Mesenchymal stem cell (in vitro differentiated cells and primary cell): ENCODE measurements at regions not wholly inside any gene's neighbourhood (a gene's known extent, or its start where the extent isn't known, plus 50 kb on each side); places are given as distances from the start of the nearest gene placed in this dataset.

ENCODE experiments used
- DNase-seq: peaks from one replicate; pipeline ENCODE4 v3.0.0-alpha.2; 2013
- H2AFZ ChIP-seq: one replicate; pipeline ENCODE4 v1.6.1; 2013; ENCODE audit warnings: low read depth, mild to moderate bottlenecking, control low read depth, inconsistent platforms, low read length, moderate library complexity
- H2AK5ac ChIP-seq: 2 replicates; pipeline ENCODE4 v1.6.1; 2013; ENCODE audit warnings: low read length, moderate library complexity, mild to moderate bottlenecking, inconsistent platforms; ENCODE audit not compliant: severe bottlenecking
- H2BK120ac ChIP-seq: one replicate; pipeline ENCODE4 v1.6.1; 2013; ENCODE audit warnings: low read depth, mild to moderate bottlenecking, inconsistent platforms, low read length, moderate library complexity
- H2BK12ac ChIP-seq, 2 experiments: one replicate each; pipeline ENCODE4 v1.6.1; 2013; ENCODE audit warnings: inconsistent platforms in 2 of 2, low read length in 2 of 2, mild to moderate bottlenecking in 2 of 2, moderate library complexity in 2 of 2, control low read depth in 1 of 2
- H2BK15ac ChIP-seq: one replicate; pipeline ENCODE4 v1.6.1; 2013; ENCODE audit warnings: mild to moderate bottlenecking, low read depth, inconsistent platforms; ENCODE audit not compliant: poor library complexity, severe bottlenecking
- H2BK5ac ChIP-seq: 2 replicates; pipeline ENCODE4 v1.6.1; 2013; ENCODE audit warnings: low read depth, mild to moderate bottlenecking, low read length, control low read depth, inconsistent platforms; ENCODE audit not compliant: poor library complexity, severe bottlenecking
- H3K14ac ChIP-seq, 2 experiments: one replicate each; pipeline ENCODE4 v1.6.1; 2013; ENCODE audit warnings: inconsistent platforms in 2 of 2, low read length in 2 of 2, control low read depth in 1 of 2, mild to moderate bottlenecking in 1 of 2, moderate library complexity in 1 of 2
- H3K18ac ChIP-seq, 2 experiments: one replicate each; pipeline ENCODE4 v1.6.1; 2013; ENCODE audit warnings: inconsistent platforms in 2 of 2, low read length in 2 of 2, control low read depth in 1 of 2, low read depth in 1 of 2, mild to moderate bottlenecking in 1 of 2
- H3K23ac ChIP-seq, 2 experiments: one replicate each; pipeline ENCODE4 v1.6.1; 2013; ENCODE audit warnings: inconsistent platforms in 2 of 2, low read length in 2 of 2, mild to moderate bottlenecking in 2 of 2, moderate library complexity in 2 of 2, control low read depth in 1 of 2
- H3K27ac ChIP-seq: 2 replicates; pipeline ENCODE4 v1.5.1; 2013; ENCODE audit warnings: mild to moderate bottlenecking, moderate library complexity, low read length, control low read depth, inconsistent platforms; ENCODE audit not compliant: poor library complexity, severe bottlenecking
- H3K27me3 ChIP-seq, 2 experiments: 2 replicates each; pipeline versions ENCODE4 v1.6.1 to v1.7.0; 2013; ENCODE audit warnings: low read length in 2 of 2, mild to moderate bottlenecking in 2 of 2, moderate library complexity in 2 of 2, control low read depth in 1 of 2, inconsistent platforms in 1 of 2; ENCODE audit not compliant: control insufficient read depth in 1 of 2, insufficient read depth in 1 of 2
- H3K36me3 ChIP-seq, 2 experiments: 2 replicates each; pipeline versions ENCODE4 v1.6.1 to v1.7.0; 2013; ENCODE audit warnings: low read length in 2 of 2, control low read depth in 1 of 2, inconsistent platforms in 1 of 2, low read depth in 1 of 2, mild to moderate bottlenecking in 1 of 2; ENCODE audit not compliant: insufficient read depth in 2 of 2, control insufficient read depth in 1 of 2
- H3K4ac ChIP-seq, 2 experiments: one replicate each; pipeline ENCODE4 v1.6.1; 2013; ENCODE audit warnings: inconsistent platforms in 2 of 2, low read length in 2 of 2, mild to moderate bottlenecking in 2 of 2, moderate library complexity in 2 of 2, control low read depth in 1 of 2, low read depth in 1 of 2
- H3K4me1 ChIP-seq: 2 replicates; pipeline ENCODE4 v1.6.1; 2013; ENCODE audit warnings: low read depth, low read length, control low read depth; ENCODE audit not compliant: control insufficient read depth, insufficient read depth
- H3K4me2 ChIP-seq: 2 replicates; pipeline ENCODE4 v1.6.1; 2013; ENCODE audit warnings: low read length, mild to moderate bottlenecking, inconsistent platforms; ENCODE audit not compliant: poor library complexity, severe bottlenecking
- H3K4me3 ChIP-seq, 2 experiments: 2 replicates each; pipeline versions ENCODE4 v1.5.1 to v1.7.0; 2013; ENCODE audit warnings: low read length in 2 of 2, mild to moderate bottlenecking in 2 of 2, control low read depth in 1 of 2, low read depth in 1 of 2; ENCODE audit not compliant: insufficient read depth in 1 of 2
- H3K79me1 ChIP-seq: replicated peaks from 2 replicates; pipeline ENCODE4 v1.6.1; 2013; ENCODE audit warnings: mild to moderate bottlenecking, control low read depth, low read length, inconsistent platforms; ENCODE audit not compliant: poor library complexity, severe bottlenecking
- H3K9ac ChIP-seq: 2 replicates; pipeline ENCODE4 v1.7.0; 2013; ENCODE audit warnings: mild to moderate bottlenecking, low read length, moderate library complexity
- H3K9me3 ChIP-seq: 2 replicates; pipeline ENCODE4 v1.7.0; 2013; ENCODE audit warnings: mild to moderate bottlenecking, low read length; ENCODE audit not compliant: control insufficient read depth
- H4K8ac ChIP-seq: one replicate; pipeline ENCODE4 v1.6.1; 2013; ENCODE audit warnings: inconsistent platforms, mild to moderate bottlenecking, low read length, moderate library complexity
- H4K91ac ChIP-seq: one replicate; pipeline ENCODE4 v1.6.1; 2013; ENCODE audit warnings: mild to moderate bottlenecking, low read length, inconsistent platforms
- WGBS: methylation state at CpG from one replicate; pipeline ENCODE4 v1.1.7; 2013; ENCODE audit warnings: mixed read lengths; 5-methylcytosine and 5-hydroxymethylcytosine counted together

DNA sequence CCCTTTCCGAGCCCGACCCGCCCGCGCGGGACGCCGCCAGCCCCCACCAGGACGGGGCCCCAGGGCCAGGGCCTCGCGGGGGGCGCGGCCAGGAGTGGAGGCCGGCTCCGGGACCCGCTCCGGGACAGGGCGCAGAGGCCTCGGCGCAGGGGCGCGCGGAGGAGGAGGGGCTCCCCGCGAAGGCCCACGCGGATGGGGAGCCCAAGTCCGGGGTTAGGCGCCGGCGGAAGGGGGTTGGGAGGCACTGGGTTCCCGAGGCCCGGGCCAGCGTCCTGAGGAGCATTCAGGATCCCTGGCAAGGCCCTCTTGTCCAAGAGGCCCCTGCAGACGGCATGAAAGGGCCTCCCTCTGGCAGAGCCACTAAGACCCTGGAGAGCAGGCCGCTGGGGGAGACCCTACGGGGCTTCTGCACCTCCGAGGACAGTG is 57.8 kb upstream of the CIBAR2 start:
- peak overlapping the region; percentile 54 to 70 for H3K4ac ChIP-seq
- H2AFZ ChIP-seq, result no peak overlapping the region
- peak overlapping the region; percentile 50 for H3K9ac ChIP-seq
- peak overlapping the region; percentile 82 to 88 for H3K18ac ChIP-seq
- no peak overlapping the region for H3K27ac ChIP-seq
- H2BK12ac ChIP-seq, result peak overlapping the region; percentile 65 to 92
- peaks cover 70% of the 10 kb centered on the region for H3K4me1 ChIP-seq
- peaks cover 0 to 5% of the 10 kb centered on the region in 2 experiments for H3K27me3 ChIP-seq
- peak overlapping the region; percentile 15 for H2BK15ac ChIP-seq
- peak overlapping the region; percentile 79 for H4K91ac ChIP-seq
- peak overlapping the region; percentile 69 for H2BK120ac ChIP-seq
- DNase-seq, result no peak
- peak overlapping the region; percentile 43 for H4K8ac ChIP-seq
- H3K14ac ChIP-seq, result peak overlapping the region in 1 of 2 experiments; percentile 21
- H3K79me1 ChIP-seq, result peaks cover 16% of the 10 kb centered on the region
- H3K23ac ChIP-seq, result peak overlapping the region in 1 of 2 experiments; percentile 35
- no peak overlapping the region for H2BK5ac ChIP-seq
- H3K36me3 ChIP-seq, result peaks cover 0 to 11% of the 10 kb centered on the region in 2 experiments
- no peaks in the 10 kb centered on the region for H3K9me3 ChIP-seq
- H3K4me2 ChIP-seq, result peak overlapping the region; percentile 94
- H3K4me3 ChIP-seq, result peak overlapping the region; percentile 61 to 82
- 7% methylated on average over 31 of the region's 38 CpGs for WGBS
- H2AK5ac ChIP-seq, result no peak overlapping the region

DNA sequence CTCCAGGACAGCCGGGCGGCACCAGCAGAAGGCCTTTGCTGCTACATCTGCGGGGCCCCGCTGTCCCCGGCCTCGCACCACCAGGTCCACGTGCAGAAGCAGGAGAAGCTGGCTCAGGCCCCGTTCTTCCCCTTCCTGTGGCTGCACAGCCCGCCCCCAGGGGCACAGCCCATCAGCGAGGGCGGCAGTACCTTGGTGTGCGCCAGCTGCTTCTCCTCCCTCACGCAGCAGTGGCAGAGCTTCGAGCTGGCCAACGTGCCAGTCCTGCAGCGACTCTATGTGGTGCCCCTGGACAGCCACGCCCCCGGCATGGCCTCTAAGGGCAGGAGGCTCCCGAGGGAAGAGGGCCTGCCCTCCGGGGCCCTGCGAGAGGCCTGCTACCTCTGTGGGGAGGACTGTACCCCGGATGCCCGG is 58.3 kb upstream of the CIBAR2 start:
- peak overlapping the region; percentile 44 to 70 for H3K4ac ChIP-seq
- H4K8ac ChIP-seq, result no peak overlapping the region
- H3K27ac ChIP-seq, result no peak overlapping the region
- H3K4me2 ChIP-seq, result peak overlapping the region; percentile 94
- H2BK15ac ChIP-seq, result peak overlapping the region; percentile 84
- DNase-seq, result no peak
- peak overlapping the region; percentile 43 for H4K91ac ChIP-seq
- peak overlapping the region; percentile 28 to 64 for H2BK12ac ChIP-seq
- H3K9me3 ChIP-seq, result no peaks in the 10 kb centered on the region
- H2AFZ ChIP-seq, result no peak overlapping the region
- H3K9ac ChIP-seq, result no peak overlapping the region
- H3K18ac ChIP-seq, result peak overlapping the region; percentile 46 to 82
- H2BK5ac ChIP-seq, result no peak overlapping the region
- H3K4me1 ChIP-seq, result peaks cover 76% of the 10 kb centered on the region
- WGBS, result 85% methylated on average over 23 of the region's 23 CpGs
- H3K4me3 ChIP-seq, result peak overlapping the region in 1 of 2 experiments; percentile 82
- peak overlapping the region; percentile 69 for H2BK120ac ChIP-seq
- peak overlapping the region; percentile 12 to 90 for H3K23ac ChIP-seq
- H2AK5ac ChIP-seq, result no peak overlapping the region
- peaks cover 20% of the 10 kb centered on the region for H3K79me1 ChIP-seq
- H3K36me3 ChIP-seq, result peaks cover 0 to 16% of the 10 kb centered on the region in 2 experiments
- H3K14ac ChIP-seq, result peak overlapping the region in 1 of 2 experiments; percentile 44
- peaks cover 0 to 5% of the 10 kb centered on the region in 2 experiments for H3K27me3 ChIP-seq

DNA sequence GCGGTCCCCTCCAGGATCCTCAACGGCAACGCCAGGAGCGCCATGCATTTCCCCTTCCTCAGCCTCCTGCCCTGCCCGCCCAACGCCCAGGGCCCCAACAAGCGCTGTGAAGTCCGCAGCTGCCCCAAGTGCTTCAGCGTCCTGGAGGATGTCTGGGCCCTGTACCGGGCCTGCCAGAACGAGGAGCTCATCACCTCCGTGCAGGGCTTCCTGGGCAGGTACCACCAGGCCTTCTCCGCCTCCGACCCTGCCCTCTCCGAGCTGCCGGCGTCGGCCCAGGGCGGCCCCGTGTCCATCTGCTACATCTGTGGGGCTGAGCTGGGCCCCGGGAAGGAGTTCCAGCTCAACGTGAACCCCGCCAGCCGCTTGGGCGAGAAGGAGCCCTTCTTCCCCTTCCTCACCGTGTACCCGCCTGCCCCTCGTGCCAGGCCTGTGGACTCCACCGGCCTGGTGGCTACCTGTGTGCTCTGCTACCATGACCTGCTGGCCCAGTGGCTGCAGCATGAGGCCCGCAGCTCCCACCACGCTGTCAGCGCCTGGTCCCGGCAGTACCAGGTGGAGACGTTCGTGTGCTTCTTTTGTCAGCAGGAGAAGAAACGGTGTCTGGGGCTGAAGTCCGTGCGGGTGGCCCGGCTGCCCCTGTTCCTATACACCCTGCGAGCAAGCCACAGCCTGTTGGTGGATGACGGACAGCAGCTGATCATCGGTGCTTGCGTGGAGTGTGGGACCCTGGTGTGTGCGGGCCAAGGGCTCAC is 58.9 kb upstream of the CIBAR2 start:
- Histone ChIP-seq H3K4me3 (peak overlapping the region; percentile 11 to 82), H3K4me2 (peak overlapping the region; percentile 46), H3K23ac (peak overlapping the region in 1 of 2 experiments; percentile 12), H2BK5ac (no peak overlapping the region), H3K9ac (peak overlapping the region; percentile 83), H3K27ac (no peak overlapping the region), H2AFZ (no peak overlapping the region), H2BK120ac (peak overlapping the region; percentile 20), H3K27me3 (peaks cover 0 to 5% of the 10 kb centered on the region in 2 experiments), H4K8ac (no peak overlapping the region), H3K9me3 (no peaks in the 10 kb centered on the region), H3K4me1 (peaks cover 80% of the 10 kb centered on the region), H3K4ac (no peak overlapping the region), H4K91ac (peak overlapping the region; percentile 83), H3K18ac (peak overlapping the region; percentile 52 to 56), H3K14ac (peak overlapping the region in 1 of 2 experiments; percentile 90), H2BK15ac (peak overlapping the region; percentile 84), H2BK12ac (peak overlapping the region; percentile 26 to 28), H2AK5ac (no peak overlapping the region), H3K36me3 (peaks cover 0 to 17% of the 10 kb centered on the region in 2 experiments), H3K79me1 (peaks cover 22% of the 10 kb centered on the region)
- 89% methylated on average over 44 of the region's 44 CpGs for WGBS
- DNase-seq, result no peak

DNA sequence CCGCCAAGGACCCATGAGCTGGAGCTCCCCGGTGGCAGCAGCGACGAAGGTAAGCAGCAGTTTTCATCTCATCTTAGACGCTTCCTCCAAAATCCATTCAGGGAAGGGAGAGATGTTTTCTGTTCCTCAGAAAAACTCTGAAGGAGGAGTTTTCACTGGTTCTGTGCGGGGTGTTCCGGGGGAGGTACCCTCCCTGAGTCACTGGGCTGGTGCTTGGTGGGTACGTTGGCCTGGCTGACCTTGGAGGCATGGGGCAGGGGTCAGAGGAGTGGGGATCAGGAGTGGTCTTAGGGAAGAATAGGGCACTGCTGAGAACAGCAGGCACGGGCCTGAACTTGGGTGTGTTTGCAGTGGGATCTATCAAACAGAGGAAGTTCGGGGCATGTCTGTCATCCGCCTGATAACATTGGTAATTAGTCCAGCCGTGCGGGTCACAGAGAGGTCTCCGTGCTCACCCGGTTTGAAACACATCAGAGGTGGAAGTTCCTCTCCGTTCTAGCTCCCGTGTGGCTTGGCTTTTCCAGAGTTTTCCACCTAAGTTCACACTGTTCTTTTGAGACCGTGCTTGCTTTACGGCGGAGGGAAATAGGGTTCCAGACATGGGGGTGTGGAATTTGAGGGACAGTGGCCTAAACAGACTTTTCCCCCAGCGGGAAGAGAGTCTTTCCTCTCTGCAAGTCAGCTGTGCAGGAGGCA is 59.6 kb upstream of the CIBAR2 start:
- Histone ChIP-seq H3K27me3 (no peaks in the 10 kb centered on the region), H3K4me1 (peaks cover 81% of the 10 kb centered on the region), H3K9ac (peak overlapping the region; percentile 83), H3K23ac (peak overlapping the region in 1 of 2 experiments; percentile 60), H2BK12ac (peak overlapping the region in 1 of 2 experiments; percentile 85), H3K79me1 (peaks cover 25% of the 10 kb centered on the region), H2BK120ac (no peak overlapping the region), H3K9me3 (no peaks in the 10 kb centered on the region), H2AK5ac (peak overlapping the region; percentile 55), H4K91ac (peak overlapping the region; percentile 56), H2AFZ (no peak overlapping the region), H3K36me3 (peaks cover 0 to 21% of the 10 kb centered on the region in 2 experiments), H3K4me2 (peak overlapping the region; percentile 46), H4K8ac (peak overlapping the region; percentile 21), H3K27ac (no peak overlapping the region), H3K4ac (peak overlapping the region in 1 of 2 experiments; percentile 40), H3K4me3 (peak overlapping the region; percentile 43 to 82), H3K14ac (peak overlapping the region in 1 of 2 experiments; percentile 90), H3K18ac (peak overlapping the region; percentile 56 to 68), H2BK5ac (no peak overlapping the region), H2BK15ac (peak overlapping the region; percentile 49)
- no peak for DNase-seq
- 37% methylated on average over 21 of the region's 21 CpGs for WGBS
